ENCODE measurements at regions not wholly inside any gene's neighbourhood (a gene's known extent, or its start where the extent isn't known, plus 50 kb on each side); places are given as distances from the start of the nearest gene placed in this dataset.

- TF ChIP-seq POLR2AphosphoS5 (IDR thresholded peaks at IDR 0.05; ENCODE audit: low read depth, low read length), result no peak
- TF ChIP-seq POLR2A (IDR thresholded peaks at IDR 0.05; ENCODE audit: low read depth, low read length), result no peak
- TF ChIP-seq TAF1 (IDR thresholded peaks at IDR 0.05; ENCODE audit: borderline replicate concordance, low read depth, low read length), result no peak
These were observed 64.3 kb upstream of the TRABD2B start for GRCh38 chr1:48061162-48062136.

Measured in GM12892 (cell line).